Superior temporal gyrus (tissue), 1 donor: ENCODE measurements at regions not wholly inside any gene's neighbourhood (a gene's known extent, or its start where the extent isn't known, plus 50 kb on each side); places are given as distances from the start of the nearest gene placed in this dataset.
"Not testable (repeated sequence)": the region's sequence is repeated elsewhere in the genome, so short reads cannot be mapped to it uniquely, and the experiment has no call there.

Experiments used
- DNase-seq: peaks from one replicate; pipeline ENCODE4 v3.0.0-alpha.2; 2016; ENCODE audit errors: extremely low spot score

DNA sequence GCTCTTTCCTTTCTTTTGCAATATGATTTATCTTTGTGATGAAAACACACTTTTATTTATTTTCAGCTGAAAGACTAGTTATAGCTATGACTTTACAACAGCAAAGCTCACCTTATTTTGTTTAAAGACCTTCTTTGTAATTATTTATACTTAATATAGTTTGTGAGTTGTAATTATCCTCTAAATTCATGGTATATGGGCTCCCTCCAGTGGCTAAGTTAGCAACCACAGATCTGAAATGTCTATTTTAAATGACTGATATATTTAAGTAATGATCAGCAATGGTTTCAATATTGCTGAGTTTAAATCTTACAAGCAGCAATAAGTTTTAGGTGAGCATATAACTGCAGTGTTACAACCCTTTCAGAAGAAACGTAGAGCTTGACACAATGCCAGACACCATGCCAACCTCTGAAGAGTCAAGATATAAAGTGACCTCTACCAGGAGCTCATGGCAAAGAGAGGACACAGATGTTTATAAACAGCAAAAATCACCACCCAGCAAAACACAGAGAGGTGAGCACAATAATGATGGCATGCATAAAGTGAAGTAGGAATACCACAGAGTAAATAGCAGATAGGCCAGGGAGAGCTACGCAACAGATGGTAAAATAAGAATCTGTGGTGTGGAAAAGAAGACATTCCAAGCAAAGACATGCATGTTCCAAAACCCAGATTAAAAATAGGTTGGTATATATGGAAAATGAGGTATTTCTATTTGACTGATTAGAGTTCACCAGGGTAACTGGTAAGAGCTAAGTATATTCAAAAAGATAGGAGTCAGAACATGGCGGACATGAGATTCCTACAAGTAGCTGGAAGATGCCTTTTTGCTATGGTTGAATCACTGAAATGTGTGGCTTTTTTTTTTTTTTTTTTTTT is 143.7 kb upstream of the ZNF385D start:
- DNase-seq = peak; percentile 60

DNA sequence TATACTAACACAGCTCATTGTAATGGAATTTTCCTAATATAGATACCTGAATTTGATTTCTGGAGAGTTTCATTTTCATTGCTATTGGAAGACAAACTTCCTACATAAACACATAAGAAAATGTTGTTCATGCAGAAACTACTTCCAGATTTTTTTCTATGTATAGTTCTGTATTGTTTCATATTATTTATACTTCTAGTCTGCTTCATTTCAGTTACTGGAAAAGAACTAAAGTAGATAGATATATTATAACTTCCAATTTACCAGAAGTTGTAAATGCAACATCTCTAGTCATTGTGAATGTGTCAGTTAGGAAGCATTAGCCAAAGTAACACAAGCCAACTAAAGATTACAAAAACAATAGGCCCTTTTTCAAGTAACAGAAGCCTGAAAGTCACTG is 147.3 kb upstream of the ZNF385D start:
- no peak for DNase-seq

DNA sequence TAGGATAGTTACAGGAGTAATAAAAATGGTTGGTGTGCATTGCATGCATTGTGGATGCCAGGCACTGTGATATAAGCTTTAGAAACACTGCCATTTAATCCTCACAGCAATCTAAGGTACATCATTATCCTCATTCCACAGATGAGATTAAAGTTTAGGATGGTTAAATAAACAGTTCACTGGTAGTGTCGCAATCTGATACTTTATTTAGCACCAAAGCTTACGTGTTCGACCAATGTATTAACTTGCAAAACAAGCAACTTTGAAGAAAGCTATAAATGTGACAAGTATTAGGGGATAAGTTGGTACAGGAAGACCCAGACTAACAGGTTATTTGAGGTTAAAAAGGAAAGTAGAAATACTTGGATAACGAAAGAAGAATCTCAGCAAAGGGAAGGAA is 150.5 kb upstream of the ZNF385D start:
- no peak for DNase-seq

DNA sequence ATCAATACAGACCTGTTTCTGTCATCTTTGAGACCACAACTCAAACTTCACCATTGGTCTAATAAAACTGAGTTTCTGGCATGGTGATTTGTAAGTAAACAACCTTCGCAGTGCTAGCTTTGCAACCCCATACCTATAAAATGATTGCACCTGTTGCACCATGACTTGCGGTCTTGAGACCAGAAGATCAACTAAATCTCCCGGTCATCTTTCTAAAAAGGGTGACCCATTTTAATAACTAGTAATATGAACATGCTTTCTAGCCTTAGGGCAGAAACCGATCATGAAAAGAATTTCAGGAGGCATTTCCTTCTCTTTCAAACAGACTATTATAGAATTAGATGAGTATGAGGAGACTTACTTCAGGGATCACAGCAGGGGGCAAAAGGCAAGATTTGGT is 151.9 kb upstream of the ZNF385D start:
- DNase-seq = no peak

DNA sequence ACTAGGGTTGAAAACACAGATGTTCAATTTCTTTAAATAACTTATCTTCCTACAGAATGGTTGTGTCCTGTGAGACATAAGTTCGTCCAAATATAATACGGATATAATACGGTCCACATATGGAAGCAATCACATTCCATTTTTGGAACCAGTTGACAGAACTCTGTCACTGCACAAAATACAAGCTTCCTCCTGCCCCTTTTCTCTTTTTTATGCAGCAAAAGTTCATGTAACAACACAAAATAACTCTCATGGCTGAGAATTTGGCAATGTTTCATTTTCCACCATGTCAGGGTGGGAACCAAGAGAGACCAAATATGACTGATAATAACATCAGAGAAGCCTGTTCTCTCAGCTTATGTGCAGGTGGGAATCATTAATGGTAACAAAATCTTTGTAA is 158.1 kb upstream of the ZNF385D start:
- no peak for DNase-seq

DNA sequence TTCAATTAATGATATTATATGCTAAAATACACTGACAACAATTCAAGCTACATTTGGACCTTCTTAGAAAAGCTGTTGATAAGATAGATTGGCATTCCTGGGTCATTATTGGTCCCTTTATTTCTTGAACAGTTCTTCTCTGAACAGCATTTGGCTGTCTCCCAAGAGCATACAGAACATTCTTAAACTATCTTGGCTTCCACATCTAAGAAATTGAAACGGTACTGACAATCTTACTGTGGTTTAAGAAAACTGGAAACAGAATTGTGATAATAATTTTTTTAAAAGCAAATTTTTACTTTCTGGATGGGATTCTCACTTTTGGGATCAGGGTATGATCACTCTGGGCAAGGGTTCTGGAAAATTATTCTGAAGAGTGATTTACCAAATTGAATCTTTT is 161.7 kb upstream of the ZNF385D start:
- no peak for DNase-seq

DNA sequence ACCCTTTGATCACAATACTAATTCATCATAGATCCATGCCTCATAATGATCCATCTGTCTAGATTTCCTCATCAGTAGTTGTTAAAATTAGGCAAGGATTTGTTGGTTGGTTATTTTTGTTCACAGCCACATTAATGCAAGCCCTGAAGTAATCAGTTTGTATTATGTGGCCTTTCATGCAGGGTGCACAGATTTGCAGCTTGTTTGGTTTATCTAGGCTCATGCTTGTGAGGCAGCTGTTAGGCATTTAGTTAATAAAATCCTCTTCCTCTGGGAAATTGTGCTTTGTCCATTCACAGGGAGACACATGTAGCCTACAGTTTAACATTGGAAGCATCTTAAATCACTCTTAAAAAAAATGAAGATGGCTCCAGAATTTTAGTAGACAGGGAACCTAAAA is 162.8 kb upstream of the ZNF385D start:
- no peak for DNase-seq

DNA sequence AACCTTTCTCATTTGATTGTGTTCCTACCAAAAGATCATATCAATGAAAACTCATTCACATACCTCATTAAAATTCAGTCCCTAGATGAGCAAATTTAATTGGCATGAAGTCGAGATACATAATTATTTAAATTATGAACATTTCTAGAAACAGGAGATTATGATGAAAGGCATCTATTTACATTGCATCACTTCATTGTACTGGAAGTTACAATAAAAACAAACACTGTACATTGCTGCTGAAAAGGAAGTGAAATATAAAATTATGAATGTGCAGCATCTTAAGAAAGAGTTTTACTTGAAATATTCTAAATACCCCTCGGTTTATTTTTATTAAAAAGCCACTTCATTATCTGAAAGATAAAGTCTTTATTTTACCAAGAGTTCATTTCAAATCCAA is 163.4 kb upstream of the ZNF385D start:
- DNase-seq = no peak

DNA sequence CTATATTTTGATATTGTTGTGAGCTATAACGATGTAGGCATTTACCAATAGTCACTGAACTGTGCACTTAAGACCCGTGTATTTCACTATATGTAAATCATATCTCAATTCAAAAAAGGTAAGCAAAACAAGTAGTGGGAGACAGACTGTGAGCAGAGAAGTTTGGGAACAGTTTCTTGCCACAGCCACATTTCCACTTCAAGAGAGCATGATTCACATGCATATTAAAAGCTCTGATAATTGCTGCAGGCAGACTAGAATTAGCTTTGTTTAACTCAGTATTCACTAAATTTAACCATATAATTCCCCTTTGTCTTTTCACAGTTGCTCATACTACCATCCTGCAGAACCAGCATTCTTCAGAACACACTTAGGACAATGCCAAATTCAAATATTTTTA is 168.4 kb upstream of the ZNF385D start:
- DNase-seq = no peak

DNA sequence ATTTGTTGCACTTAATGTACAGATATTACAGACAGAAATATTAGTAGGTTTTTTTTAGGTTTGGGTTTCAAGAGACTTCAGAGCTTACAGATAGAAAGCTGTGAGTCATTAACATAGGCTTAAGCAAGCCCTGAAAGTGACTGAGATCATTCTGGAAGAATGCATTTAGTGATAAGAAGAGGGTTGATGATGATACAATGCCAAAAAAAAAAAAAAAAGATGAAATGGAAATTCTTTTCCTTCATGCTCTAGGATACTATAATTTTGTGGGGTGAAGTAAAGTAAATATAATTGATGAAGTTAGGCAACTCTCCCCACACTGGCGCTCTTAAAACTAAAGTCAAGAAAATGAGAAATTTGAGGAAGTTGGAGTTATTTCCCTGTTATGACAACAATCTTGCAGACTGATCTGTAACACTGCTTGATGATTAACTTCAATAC is 169.4 kb upstream of the ZNF385D start:
- no peak for DNase-seq

DNA sequence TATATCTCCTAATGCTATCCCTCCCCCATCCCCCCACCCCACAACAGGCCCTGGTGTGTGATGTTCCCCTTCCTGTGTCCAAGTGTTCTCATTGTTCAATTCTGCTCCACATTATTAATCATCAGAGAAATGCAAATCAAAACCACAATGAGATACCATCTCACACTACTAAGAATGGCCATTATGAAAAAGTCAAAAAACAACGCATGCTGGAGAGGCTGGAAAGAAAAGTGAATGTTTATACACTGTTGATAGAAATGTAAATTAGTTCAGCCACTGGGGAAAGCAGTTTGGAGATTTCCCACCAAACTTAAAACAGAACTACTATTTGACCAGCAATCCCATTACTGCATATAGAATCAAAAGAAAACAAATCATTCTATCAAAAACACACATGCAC is 172.1 kb upstream of the ZNF385D start:
- not testable (repeated sequence) for DNase-seq

DNA sequence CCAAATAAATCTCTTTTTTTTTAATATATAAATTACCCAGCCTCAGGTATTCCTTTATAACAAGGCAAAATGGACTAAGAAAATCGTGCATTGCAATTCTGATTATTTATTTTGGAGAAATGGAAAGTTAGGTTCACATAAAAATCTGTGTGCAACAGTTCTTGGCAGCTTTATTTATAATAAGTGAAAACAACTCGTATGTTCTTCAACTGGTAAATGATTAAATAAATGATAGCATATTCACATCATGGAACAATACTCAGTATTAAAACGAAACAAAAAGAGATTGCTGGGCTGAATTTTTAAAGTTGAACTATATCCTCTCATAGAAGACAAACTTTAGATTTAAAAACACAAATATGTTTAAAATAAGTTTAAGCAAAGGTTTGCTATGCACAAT is 176.3 kb upstream of the ZNF385D start:
- no peak for DNase-seq

DNA sequence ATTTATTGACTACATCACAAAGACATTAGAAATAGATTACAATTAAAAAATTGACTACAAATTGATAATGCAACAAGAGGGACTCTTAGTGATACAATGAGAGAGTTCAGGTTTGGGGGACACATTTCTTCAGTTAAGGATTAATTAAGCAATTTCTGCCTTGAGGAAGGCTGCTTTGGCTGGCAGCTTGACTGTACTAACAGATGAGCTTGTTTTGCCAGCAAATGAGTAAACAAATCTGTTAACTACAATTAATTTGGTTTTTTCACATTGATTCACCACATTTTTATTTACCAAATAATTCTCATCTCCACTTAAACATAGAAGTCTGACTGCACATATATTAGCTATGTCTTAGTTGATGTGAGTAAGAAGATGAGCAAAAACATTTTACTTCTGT is 183.6 kb upstream of the ZNF385D start:
- no peak for DNase-seq

DNA sequence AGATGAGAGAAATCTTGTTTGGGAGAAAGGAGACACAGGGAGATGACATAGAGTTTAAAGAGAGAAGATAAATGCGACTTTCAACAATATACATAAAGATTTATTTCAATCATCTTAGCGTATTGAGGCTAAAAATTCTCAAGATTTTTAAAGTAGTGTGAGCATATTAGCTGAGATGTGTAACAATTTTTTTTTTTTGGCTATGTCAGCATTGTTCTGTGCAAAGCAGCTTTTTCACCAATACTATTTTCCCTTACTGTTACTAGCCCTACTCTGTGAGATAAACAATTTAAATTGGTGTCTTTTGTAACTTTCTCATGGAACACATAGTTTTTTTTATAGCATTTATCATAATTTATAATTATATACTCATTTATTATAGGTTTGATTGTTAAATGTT is 185.2 kb upstream of the ZNF385D start:
- DNase-seq = no peak

DNA sequence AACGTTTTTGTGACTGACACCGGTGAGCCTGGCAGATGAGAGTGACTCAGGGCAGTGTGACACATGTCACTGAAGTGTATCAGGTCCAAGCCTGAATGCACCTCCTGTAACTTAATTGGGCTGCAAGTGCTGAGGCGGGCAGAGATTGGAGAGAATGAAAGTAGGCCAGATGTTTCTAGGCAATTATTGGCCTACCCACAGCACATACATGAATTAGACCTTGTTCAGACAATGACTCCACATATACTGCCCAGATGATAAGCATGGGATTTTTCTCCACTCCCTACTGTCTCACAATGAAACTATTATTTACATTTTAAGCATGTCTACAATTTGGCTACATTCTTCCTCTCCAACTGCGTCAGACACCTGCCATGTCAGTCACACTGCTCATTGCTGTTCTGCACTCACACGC is 187.3 kb upstream of the ZNF385D start:
- DNase-seq = no peak

DNA sequence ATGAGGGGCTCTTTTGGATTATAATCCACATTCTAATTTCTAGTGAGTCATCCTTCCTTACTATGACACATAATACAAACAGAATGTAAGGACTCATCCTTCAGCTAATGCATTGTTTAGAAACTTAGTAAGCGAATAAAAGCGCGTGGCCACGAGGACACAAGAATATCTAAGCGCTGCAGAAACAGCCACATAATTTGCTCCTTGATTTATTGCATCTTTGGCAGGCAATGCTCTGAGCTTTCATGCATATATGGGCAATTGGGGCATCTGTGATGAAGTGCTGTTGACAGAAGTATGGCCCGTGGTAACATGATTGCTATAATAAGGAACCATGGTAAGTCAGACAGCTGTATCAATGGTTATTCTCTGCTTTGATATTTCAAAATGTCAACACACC is 191.3 kb upstream of the ZNF385D start:
- no peak for DNase-seq

DNA sequence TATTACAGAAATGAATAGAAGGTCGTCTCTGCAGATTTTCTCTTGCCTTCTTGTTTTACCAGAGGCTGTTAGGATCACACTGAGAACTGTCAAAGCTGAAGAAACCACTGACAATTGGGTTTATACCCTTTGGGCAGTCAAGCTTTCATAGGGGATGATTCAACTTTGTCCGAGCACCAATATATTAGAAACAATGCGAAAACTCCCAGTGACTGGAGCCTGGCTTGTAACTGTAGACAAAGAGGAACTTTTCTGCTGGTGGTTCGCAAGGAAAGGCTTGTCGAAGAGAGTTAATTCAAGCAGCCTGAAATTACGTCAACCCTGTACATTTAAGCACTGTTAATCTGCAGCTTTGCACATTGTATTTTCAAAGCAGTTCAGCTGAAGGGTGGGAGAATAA is 193.2 kb upstream of the ZNF385D start:
- no peak for DNase-seq

DNA sequence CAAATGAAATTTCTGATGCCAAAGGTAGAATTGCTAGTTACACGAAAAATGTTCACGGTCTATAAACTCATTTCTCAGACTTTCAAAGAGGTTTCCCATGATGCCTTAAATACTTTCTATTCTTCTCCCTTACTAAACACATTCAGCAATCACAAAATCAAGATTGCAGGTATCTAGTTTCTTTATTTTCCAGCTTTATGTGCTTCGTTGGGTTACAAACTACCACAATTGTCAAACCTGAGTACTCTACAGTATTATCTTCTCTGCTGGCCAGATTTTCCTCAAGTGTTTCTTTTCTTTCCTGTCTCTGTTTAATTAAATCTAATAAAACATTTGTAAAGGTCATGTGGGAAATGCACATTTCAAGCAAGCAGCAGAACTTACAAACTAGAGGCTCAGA is 201.8 kb upstream of the ZNF385D start:
- no peak for DNase-seq

DNA sequence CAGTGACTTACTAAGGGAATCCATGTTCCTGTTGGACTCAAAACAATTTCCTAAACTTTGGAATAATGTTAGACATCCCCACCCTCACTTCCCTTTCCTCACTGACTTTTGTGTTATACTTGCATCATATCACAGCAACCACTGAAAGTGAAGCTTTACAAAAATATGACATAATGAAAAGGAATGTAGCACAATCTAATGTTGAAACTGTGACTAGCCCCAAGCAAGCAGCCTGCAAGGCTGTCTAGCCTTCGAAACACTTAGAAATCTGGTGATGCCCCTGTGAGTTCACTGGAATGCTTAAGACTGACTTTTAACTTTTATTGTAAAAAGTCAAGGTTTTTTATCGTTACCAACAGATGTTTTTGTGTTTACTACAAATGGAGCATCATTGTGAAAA is 203.7 kb upstream of the ZNF385D start:
- DNase-seq = no peak

DNA sequence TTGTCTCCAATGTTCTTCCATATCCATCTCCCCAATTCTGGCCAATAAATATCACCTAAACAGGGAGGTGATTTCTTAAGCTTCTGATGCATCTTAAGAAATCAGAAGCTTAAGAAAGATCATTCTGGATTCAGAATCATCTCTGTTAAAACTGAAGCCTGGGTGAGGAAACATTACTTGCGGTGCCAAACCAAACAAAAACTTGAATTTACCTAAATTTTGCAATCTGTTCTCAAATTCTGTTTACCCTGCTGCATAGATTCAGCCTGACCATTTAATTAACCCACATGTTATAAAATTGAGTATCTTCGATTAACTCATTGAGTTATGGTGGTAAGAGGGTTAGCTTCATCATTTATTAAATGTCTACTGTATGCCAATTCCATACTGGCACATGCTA is 204.4 kb upstream of the ZNF385D start:
- DNase-seq = no peak

DNA sequence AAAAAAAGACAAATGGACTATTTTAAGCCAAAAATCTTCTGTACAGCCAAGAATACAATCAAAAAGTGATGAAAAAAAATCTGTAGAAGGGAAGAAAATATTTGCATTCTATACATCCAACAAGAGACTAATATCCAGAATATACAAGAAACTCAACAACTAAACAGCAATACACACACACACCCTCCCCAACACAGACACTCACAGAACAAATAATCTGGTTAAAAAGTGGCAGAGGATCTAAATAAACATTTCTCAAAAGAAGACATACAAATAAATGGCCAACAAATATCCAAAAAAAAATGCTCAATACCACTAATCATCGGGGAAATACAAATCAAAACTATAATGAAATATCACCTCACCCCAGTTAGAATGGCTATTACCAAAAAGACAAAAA is 209.0 kb upstream of the ZNF385D start:
- DNase-seq = no peak

DNA sequence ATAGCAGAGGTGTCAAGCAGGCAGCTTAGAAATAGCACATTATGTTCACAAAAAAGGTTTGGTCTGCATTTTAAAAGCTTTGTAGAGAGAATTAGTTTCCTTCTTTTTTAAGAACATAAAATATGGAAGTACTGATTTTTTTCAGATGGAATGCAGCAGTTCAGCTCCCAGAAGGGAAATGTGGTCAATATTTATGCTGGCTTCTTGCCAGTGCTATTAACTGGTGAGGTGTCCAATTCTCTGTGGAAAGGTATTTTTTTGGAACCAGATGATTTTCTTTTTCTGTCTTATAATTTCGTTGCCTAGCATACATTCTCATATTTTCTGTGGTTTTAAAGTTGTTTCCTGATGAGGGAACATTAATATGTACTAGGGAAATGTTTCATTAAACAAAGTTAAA is 211.4 kb upstream of the ZNF385D start:
- DNase-seq = no peak

DNA sequence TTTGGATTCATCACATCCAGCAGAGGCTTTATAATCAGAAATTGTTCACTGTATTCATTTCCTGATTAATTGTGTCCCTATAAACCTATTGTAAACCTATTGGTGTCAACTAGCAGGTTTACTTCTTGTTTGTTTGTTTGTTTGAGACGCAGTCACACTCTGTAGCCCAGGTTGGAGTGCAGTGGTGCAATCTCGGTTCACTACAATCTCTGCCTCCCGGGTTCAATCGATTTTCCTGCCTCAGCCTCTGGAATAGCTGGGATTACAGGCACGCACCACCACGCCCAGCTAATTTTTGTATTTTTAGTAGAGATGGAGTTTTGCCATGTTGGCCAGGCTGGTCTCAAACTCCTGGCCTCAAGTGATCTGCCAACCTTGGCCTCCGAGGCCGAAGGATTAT is 215.4 kb upstream of the ZNF385D start:
- DNase-seq = not testable (repeated sequence)

DNA sequence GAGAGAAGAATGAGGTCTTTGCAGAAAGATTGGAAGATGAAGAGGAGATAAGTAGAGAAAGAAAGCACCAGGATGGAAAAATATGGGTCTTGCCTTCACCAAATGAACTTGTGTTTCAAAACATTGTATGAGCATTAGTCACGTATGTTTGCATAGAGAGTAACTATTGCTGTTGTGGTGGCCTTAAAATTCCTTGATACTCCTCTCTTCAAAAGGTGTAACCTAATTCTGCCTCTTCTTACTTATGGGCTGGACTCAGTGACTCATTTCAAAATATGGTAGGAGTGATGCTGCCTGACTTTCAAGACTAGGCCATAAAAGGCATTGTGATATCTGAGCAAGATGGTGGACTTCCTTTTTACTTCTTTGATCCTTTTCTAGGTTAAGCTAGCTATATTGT is 228.7 kb upstream of the ZNF385D start:
- DNase-seq = no peak
